ENCODE measurements at regions not wholly inside any gene's neighbourhood (a gene's known extent, or its start where the extent isn't known, plus 50 kb on each side); places are given as distances from the start of the nearest gene placed in this dataset.

DNA sequence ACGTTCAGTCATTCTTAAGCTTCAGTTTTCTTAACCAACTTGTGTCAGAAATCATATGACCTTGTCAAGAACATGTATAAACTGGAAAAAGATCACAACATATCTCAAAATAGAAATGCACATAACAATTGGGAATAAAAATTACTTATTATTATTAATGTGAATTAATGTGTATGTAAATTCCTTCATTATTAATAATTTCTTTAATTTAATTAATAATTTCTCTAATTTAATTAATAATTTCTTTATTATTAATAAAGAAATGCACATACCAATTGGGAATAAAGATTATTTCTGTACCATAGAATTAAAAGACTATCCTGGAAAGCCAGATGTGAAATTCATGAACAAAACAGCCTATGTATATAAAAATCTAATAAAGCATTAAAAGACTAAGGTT, 718.5 kb upstream of the PCDH7 start:
- TF ChIP-seq, protein P1, sequence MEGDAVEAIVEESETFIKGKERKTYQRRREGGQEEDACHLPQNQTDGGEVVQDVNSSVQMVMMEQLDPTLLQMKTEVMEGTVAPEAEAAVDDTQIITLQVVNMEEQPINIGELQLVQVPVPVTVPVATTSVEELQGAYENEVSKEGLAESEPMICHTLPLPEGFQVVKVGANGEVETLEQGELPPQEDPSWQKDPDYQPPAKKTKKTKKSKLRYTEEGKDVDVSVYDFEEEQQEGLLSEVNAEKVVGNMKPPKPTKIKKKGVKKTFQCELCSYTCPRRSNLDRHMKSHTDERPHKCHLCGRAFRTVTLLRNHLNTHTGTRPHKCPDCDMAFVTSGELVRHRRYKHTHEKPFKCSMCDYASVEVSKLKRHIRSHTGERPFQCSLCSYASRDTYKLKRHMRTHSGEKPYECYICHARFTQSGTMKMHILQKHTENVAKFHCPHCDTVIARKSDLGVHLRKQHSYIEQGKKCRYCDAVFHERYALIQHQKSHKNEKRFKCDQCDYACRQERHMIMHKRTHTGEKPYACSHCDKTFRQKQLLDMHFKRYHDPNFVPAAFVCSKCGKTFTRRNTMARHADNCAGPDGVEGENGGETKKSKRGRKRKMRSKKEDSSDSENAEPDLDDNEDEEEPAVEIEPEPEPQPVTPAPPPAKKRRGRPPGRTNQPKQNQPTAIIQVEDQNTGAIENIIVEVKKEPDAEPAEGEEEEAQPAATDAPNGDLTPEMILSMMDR (optimal IDR thresholded peaks at IDR 0.05 in 1 of 3, IDR thresholded peaks at IDR 0.05 in 1 of 3, conservative IDR thresholded peaks at IDR 0.05 in 1 of 3; ENCODE audit: extremely low read depth in 1 of 3, insufficient read depth in 2 of 3, low read length in 3 of 3), result no peak
- TF ChIP-seq EZH2 (IDR thresholded peaks at IDR 0.05; ENCODE audit: low read length), result no peak

All from keratinocyte (primary cell).